HEK293 (cell line): ENCODE measurements at regions not wholly inside any gene's neighbourhood (a gene's known extent, or its start where the extent isn't known, plus 50 kb on each side); places are given as distances from the start of the nearest gene placed in this dataset.
"Not testable (repeated sequence)": the region's sequence is repeated elsewhere in the genome, so short reads cannot be mapped to it uniquely, and the experiment has no call there.

ENCODE experiments used
- CTCF ChIA-PET: fragments of 350-600 bp; formaldehyde crosslinking; extraction: SDS; loops from one replicate; lab custom pipeline; 2021; ENCODE audit warnings: antibody characterized with exemption; lab: Yijun Ruan, JAX
- POLR2A ChIA-PET: fragments of 300-600 bp; formaldehyde crosslinking; extraction: SDS; loops from one replicate; lab custom pipeline; 2020; ENCODE audit warnings: antibody characterized with exemption, inconsistent platforms; lab: Yijun Ruan, JAX
- H3K27ac ChIP-seq: fragments of 200-500 bp; sonication (Bioruptor generic); 2 replicates; pipeline ENCODE4 v1.5.1; 2014; ENCODE audit warnings: low read depth, low read length, control low read depth, inconsistent platforms; ENCODE audit errors: extremely low read depth
- H3K36me3 ChIP-seq, 2 experiments: fragments of 200-500 bp in 1 of 2; sonication (Bioruptor generic) in 1 of 2; 1 replicate in 1 of 2; 2 replicates in 1 of 2; pipeline ENCODE4 v1.5.1; 2014 to 2017; ENCODE audit warnings: inconsistent platforms in 2 of 2, low read length in 2 of 2; ENCODE audit not compliant: control insufficient read depth in 2 of 2, insufficient read depth in 1 of 2
- H3K4me1 ChIP-seq: fragments of 200-500 bp; sonication (Bioruptor generic); 2 replicates; pipeline ENCODE4 v1.5.1; 2014; ENCODE audit warnings: mild to moderate bottlenecking, low read length, inconsistent platforms; ENCODE audit not compliant: control insufficient read depth, insufficient read depth
- H3K4me3 ChIP-seq: 2 replicates; pipeline ENCODE4 v1.5.1; 2011; ENCODE audit warnings: low read depth, mild to moderate bottlenecking, control low read depth, low read length, moderate library complexity
- H3K9me3 ChIP-seq: fragments of 200-500 bp; sonication (Bioruptor generic); 2 replicates; pipeline ENCODE4 v1.5.1; 2014; ENCODE audit warnings: low read depth, low read length, inconsistent platforms; ENCODE audit not compliant: control insufficient read depth, insufficient read depth
- HIC1 ChIP-seq: fragments of 450-650 bp; formaldehyde crosslinking; IDR thresholded peaks from 2 replicates; pipeline ENCODE4 v1.5.1; 2016; ENCODE audit warnings: missing biosample characterization, missing genetic modification characterization
- HOXD13 ChIP-seq: sonication (generic); formaldehyde crosslinking; IDR thresholded peaks from 2 replicates; pipeline ENCODE4 v1.8.0; 2022; ENCODE audit warnings: missing genetic modification reagents, borderline replicate concordance
- IKZF3 ChIP-seq: fragments of 450-650 bp; IDR thresholded peaks from 2 replicates; pipeline ENCODE4 v1.5.0; 2018; ENCODE audit warnings: missing biosample characterization, mild to moderate bottlenecking, missing genetic modification characterization, moderate library complexity
- KLF10 ChIP-seq: fragments of 450-650 bp; IDR thresholded peaks from 2 replicates; pipeline ENCODE4 v1.5.1; 2018; ENCODE audit warnings: missing biosample characterization, mild to moderate bottlenecking, missing genetic modification characterization
- OVOL3 ChIP-seq: fragments of 450-650 bp; formaldehyde crosslinking; IDR thresholded peaks from 2 replicates; pipeline ENCODE4 v1.5.1; 2016; ENCODE audit warnings: missing biosample characterization, missing genetic modification characterization
- ZBTB1 ChIP-seq: fragments of 450-650 bp; formaldehyde crosslinking; IDR thresholded peaks from 2 replicates; pipeline ENCODE4 v1.5.1; 2016; ENCODE audit warnings: missing biosample characterization, missing genetic modification characterization
- ZBTB17 ChIP-seq: fragments of 450-650 bp; formaldehyde crosslinking; IDR thresholded peaks from 2 replicates; pipeline ENCODE4 v1.5.1; 2016; ENCODE audit warnings: missing biosample characterization, missing genetic modification characterization
- ZEB2 ChIP-seq: fragments of 450-650 bp; formaldehyde crosslinking; IDR thresholded peaks from 2 replicates; pipeline ENCODE4 v1.5.1; 2016; ENCODE audit warnings: missing biosample characterization, missing genetic modification characterization
- ZNF146 ChIP-seq: fragments of 450-650 bp; formaldehyde crosslinking; IDR thresholded peaks from 2 replicates; pipeline ENCODE4 v1.5.1; 2016; ENCODE audit warnings: missing biosample characterization, missing genetic modification characterization
- ZNF2 ChIP-seq: fragments of 450-650 bp; formaldehyde crosslinking; IDR thresholded peaks from 2 replicates; pipeline ENCODE4 v1.5.1; 2016; ENCODE audit warnings: missing biosample characterization, missing genetic modification characterization
- ZNF239 ChIP-seq: fragments of 450-650 bp; formaldehyde crosslinking; IDR thresholded peaks from 2 replicates; pipeline ENCODE4 v1.5.1; 2016; ENCODE audit warnings: missing biosample characterization, missing genetic modification characterization
- ZNF292 ChIP-seq: fragments of 450-650 bp; formaldehyde crosslinking; IDR thresholded peaks from 2 replicates; pipeline ENCODE4 v1.5.1; 2016; ENCODE audit warnings: low read depth, missing biosample characterization, missing genetic modification characterization, borderline replicate concordance
- ZNF366 ChIP-seq: fragments of 450-650 bp; formaldehyde crosslinking; conservative IDR thresholded peaks from 2 replicates; pipeline ENCODE4 v1.5.1; 2016; ENCODE audit warnings: missing biosample characterization, missing genetic modification characterization
- ZNF580 ChIP-seq: fragments of 450-650 bp; formaldehyde crosslinking; IDR thresholded peaks from 2 replicates; pipeline ENCODE4 v1.5.1; 2016; ENCODE audit warnings: missing biosample characterization, missing genetic modification characterization
- ZNF600 ChIP-seq: fragments of 450-650 bp; formaldehyde crosslinking; IDR thresholded peaks from 2 replicates; pipeline ENCODE4 v1.5.1; 2016; ENCODE audit warnings: missing biosample characterization, missing genetic modification characterization
- ZNF629 ChIP-seq: fragments of 450-650 bp; formaldehyde crosslinking; IDR thresholded peaks from 2 replicates; pipeline ENCODE4 v1.5.1; 2017; ENCODE audit warnings: missing biosample characterization, missing genetic modification characterization
- ZNF843 ChIP-seq: fragments of 450-650 bp; formaldehyde crosslinking; IDR thresholded peaks from 2 replicates; pipeline ENCODE4 v1.5.1; 2016; ENCODE audit warnings: missing biosample characterization, missing genetic modification characterization
- ZSCAN5A ChIP-seq: fragments of 450-650 bp; formaldehyde crosslinking; IDR thresholded peaks from 2 replicates; pipeline ENCODE4 v1.5.1; 2016; ENCODE audit warnings: missing biosample characterization, missing genetic modification characterization
- ZXDB ChIP-seq: fragments of 450-650 bp; formaldehyde crosslinking; IDR thresholded peaks from 2 replicates; pipeline ENCODE4 v1.5.1; 2016; ENCODE audit warnings: missing biosample characterization, missing genetic modification characterization
- TF ChIP-seq, protein P1 (sequence below): fragments of 450-650 bp; formaldehyde crosslinking; IDR thresholded peaks from 2 replicates; pipeline ENCODE4 v1.5.1; 2017; ENCODE audit warnings: missing biosample characterization, missing genetic modification characterization
- TF ChIP-seq, protein P2 (sequence below): fragments of 450-650 bp; formaldehyde crosslinking; IDR thresholded peaks from 2 replicates; pipeline ENCODE4 v1.5.1; 2016; ENCODE audit warnings: missing biosample characterization, missing genetic modification characterization
- TF ChIP-seq, protein P3 (sequence below): fragments of 450-650 bp; formaldehyde crosslinking; IDR thresholded peaks from 2 replicates; pipeline ENCODE4 v1.5.1; 2017; ENCODE audit warnings: missing biosample characterization, missing genetic modification characterization

- H3K4me1 ChIP-seq, result peaks cover 40% of the 10 kb centered on the region
- TF ChIP-seq ZSCAN5A (0 out of 2 replicates have a peak, but pooled peaks have one; percentile 43), ZNF580 (tag by site-specific recombination) (peak; percentile 89), ZNF146 (peak; percentile 99)
- H3K9me3 ChIP-seq, H3K27ac ChIP-seq, POLR2A ChIA-PET, H3K4me3 ChIP-seq, H3K36me3 ChIP-seq: not testable (repeated sequence)
- CTCF ChIA-PET, result interaction anchor here (0.6 to 1.6 kb wide), 2 partner anchors 160 to 161 kb away, joined by 4 to 5 read pairs; no protein-coding TSS in a partner anchor
Measured at GRCh38 chr5:17375886-17376285, 122.1 kb upstream of the TAF11L2 start.

- ChIA-PET CTCF (interaction anchor here (0.6 to 2.8 kb wide), 3 partner anchors 161 to 347 kb away, joined by 3 to 16 read pairs (median 4); partner anchors contain the start of gene BASP1), POLR2A (interaction anchor here (0.6 to 3.2 kb wide), 12 partner anchors 9 to 795 kb away, joined by 3 to 25 read pairs (median 5); partner anchors contain the start of gene BASP1)
- H3K4me1 ChIP-seq, result peaks cover 40% of the 10 kb centered on the region
- H3K9me3 ChIP-seq, result no peaks in the 10 kb centered on the region
- no peak overlapping the region for H3K4me3 ChIP-seq
- no peaks in the 10 kb centered on the region for H3K36me3 ChIP-seq
- H3K27ac ChIP-seq, result peak overlapping the region; percentile 70
- TF ChIP-seq IKZF3 (tag by site-specific recombination) (no peak), ZBTB17 (0 out of 2 replicates have a peak, but pooled peaks have one; percentile 17), OVOL3 (tag by site-specific recombination) (peak; percentile 35; the same call in 1 of the 2 replicates), ZNF239 (tag by site-specific recombination) (no peak), ZXDB (tag by site-specific recombination) (peak; percentile 75), ZBTB1 (tag by site-specific recombination) (0 out of 2 replicates have a peak, but pooled peaks have one; percentile 72), ZNF366 (tag by site-specific recombination) (peak; percentile 78), ZNF600 (peak; percentile 88), ZEB2 (0 out of 2 replicates have a peak, but pooled peaks have one; percentile 46), HIC1 (tag by site-specific recombination) (no peak), ZNF2 (tag by site-specific recombination) (peak; percentile 50; the same call in 1 of the 2 replicates), ZNF580 (tag by site-specific recombination) (peak; percentile 11; the same call in 1 of the 2 replicates), ZNF292 (tag by site-specific recombination) (no peak), KLF10 (tag by site-specific recombination) (0 out of 2 replicates have a peak, but pooled peaks have one; percentile 25), HOXD13 (peak; percentile 55; the same call in 1 of the 2 replicates), ZNF843 (tag by site-specific recombination) (peak; percentile 76), ZNF629 (tag by site-specific recombination) (peak; percentile 58; the same call in 1 of the 2 replicates)
- TF ChIP-seq, protein P1, sequence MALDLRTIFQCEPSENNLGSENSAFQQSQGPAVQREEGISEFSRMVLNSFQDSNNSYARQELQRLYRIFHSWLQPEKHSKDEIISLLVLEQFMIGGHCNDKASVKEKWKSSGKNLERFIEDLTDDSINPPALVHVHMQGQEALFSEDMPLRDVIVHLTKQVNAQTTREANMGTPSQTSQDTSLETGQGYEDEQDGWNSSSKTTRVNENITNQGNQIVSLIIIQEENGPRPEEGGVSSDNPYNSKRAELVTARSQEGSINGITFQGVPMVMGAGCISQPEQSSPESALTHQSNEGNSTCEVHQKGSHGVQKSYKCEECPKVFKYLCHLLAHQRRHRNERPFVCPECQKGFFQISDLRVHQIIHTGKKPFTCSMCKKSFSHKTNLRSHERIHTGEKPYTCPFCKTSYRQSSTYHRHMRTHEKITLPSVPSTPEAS (tag by site-specific recombination), result peak; percentile 48; the same call in 1 of the 2 replicates
- TF ChIP-seq, protein P2, sequence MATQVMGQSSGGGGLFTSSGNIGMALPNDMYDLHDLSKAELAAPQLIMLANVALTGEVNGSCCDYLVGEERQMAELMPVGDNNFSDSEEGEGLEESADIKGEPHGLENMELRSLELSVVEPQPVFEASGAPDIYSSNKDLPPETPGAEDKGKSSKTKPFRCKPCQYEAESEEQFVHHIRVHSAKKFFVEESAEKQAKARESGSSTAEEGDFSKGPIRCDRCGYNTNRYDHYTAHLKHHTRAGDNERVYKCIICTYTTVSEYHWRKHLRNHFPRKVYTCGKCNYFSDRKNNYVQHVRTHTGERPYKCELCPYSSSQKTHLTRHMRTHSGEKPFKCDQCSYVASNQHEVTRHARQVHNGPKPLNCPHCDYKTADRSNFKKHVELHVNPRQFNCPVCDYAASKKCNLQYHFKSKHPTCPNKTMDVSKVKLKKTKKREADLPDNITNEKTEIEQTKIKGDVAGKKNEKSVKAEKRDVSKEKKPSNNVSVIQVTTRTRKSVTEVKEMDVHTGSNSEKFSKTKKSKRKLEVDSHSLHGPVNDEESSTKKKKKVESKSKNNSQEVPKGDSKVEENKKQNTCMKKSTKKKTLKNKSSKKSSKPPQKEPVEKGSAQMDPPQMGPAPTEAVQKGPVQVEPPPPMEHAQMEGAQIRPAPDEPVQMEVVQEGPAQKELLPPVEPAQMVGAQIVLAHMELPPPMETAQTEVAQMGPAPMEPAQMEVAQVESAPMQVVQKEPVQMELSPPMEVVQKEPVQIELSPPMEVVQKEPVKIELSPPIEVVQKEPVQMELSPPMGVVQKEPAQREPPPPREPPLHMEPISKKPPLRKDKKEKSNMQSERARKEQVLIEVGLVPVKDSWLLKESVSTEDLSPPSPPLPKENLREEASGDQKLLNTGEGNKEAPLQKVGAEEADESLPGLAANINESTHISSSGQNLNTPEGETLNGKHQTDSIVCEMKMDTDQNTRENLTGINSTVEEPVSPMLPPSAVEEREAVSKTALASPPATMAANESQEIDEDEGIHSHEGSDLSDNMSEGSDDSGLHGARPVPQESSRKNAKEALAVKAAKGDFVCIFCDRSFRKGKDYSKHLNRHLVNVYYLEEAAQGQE, result no peak
- TF ChIP-seq, protein P3, sequence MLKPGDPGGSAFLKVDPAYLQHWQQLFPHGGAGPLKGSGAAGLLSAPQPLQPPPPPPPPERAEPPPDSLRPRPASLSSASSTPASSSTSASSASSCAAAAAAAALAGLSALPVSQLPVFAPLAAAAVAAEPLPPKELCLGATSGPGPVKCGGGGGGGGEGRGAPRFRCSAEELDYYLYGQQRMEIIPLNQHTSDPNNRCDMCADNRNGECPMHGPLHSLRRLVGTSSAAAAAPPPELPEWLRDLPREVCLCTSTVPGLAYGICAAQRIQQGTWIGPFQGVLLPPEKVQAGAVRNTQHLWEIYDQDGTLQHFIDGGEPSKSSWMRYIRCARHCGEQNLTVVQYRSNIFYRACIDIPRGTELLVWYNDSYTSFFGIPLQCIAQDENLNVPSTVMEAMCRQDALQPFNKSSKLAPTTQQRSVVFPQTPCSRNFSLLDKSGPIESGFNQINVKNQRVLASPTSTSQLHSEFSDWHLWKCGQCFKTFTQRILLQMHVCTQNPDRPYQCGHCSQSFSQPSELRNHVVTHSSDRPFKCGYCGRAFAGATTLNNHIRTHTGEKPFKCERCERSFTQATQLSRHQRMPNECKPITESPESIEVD (tag by site-specific recombination), result peak; percentile 98
Measured at GRCh38 chr5:17378346-17378997, 119.6 kb upstream of the TAF11L2 start.
